CD4-positive, alpha-beta T cell treated with Interleukin-12 subunit alpha and Interleukin-12 subunit beta, for 1 hour (primary cell): ENCODE measurements at regions not wholly inside any gene's neighbourhood (a gene's known extent, or its start where the extent isn't known, plus 50 kb on each side); places are given as distances from the start of the nearest gene placed in this dataset.
"Not testable (repeated sequence)": the region's sequence is repeated elsewhere in the genome, so short reads cannot be mapped to it uniquely, and the experiment has no call there.

Experiments used
- DNase-seq: peaks from one replicate; pipeline ENCODE4 v3.0.0-alpha.2; 2020

DNA sequence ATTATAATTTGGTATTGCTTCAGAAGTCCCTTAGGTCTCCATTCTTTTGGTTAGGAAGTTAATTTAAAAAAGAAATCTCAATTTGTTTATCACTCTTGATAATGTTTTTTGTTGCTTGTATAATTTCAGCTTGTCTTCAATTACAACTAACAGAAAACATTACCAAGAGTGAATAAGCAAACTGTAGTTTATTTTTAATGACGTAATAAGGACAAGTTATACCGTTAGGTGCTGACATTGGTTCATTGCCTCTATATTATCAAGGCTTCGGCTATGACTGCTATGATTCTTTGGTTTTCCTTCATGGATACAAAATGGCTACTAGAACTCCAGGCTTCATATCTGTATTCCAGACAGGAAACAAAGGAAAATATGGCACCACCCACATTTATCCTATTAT, 220.6 kb downstream of the PTGER3 start:
- no peak for DNase-seq

DNA sequence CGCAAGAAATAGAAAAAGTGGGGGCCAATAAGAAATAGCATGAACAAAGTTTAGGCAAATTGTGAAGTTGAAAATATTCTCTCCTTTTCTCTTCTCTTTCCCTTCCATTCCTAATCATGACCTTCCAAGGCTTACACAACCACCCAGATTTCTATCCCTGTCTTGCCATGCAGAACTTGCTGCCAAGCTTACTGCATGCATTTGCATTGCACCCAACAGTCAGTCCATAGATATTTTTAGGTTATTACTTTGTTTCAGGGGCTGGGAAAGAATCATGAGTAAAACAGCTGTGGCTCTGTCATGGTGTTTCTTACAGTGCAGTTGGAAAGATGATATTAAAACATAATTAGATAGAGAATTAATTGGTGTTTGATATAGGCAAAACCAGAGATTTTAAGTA, 219.4 kb downstream of the PTGER3 start:
- no peak for DNase-seq

DNA sequence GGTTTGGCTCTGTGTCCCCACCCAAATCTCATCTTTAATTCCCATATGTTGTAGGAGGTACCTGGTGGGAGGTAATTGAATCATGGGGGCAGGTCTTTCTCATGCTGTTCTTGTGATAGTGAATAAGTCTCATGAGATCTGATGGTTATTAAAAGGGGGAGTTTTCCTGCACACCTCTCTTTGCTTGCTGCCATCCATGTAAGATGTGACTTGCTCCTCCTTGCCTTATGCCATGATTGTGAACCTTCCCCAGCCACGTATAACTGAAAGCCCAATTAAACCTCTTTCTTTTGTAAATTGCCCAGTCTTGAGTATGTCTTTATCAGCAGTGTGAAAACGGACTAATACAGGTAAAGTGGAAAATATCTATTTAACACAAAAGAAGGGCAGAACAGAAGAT, 213.3 kb downstream of the PTGER3 start:
- DNase-seq: not testable (repeated sequence)

DNA sequence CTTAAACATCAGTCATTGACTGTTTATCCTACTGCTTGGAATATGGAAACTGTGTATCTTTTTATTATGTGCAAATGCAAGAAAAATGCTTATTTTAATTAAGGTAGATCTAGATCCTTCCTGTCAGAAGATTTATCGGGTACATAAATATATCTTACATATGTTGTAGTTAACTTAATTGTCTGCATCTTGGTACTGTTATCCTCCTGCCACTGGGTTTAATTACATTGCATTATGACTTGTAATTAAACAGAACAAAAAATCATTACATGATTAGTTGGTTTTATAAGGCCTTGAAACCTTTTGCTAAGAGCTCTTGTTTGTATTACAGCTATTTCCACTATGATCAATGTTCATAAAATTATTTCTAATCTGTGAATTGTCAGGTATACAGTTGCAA, 211.2 kb downstream of the PTGER3 start:
- DNase-seq: no peak

DNA sequence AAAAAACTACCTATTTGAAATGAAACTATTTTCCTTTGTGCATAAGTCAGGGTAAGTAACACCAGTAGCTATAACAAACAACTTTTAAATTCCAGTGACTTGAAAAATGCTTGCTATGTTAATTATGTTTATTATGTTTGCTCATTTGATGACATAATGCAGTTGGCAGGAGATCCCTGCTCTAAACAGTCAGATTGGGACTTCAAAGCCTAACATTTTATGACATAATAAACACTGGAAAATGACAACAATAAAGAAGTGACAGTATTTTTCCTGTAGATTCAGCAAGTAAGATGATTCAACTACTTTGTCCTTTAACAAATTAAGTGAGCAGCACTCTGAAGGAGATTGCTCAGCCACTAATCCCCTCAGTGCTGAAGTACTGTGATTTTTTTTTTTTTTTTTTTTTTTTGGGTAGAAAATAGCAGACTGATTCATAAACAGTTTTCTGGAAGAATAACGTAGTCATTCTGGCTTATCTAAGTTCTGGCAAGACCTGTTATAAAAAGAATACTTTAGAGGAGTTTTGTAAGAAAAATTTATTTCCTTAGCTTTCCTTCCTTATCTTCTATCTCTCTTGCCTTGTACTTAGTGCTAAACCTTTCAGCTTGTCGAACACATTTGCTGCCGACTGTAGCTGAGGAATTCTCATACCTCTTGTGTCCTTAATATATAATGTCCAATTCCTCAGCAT, 207.2 kb downstream of the PTGER3 start:
- DNase-seq: no peak

DNA sequence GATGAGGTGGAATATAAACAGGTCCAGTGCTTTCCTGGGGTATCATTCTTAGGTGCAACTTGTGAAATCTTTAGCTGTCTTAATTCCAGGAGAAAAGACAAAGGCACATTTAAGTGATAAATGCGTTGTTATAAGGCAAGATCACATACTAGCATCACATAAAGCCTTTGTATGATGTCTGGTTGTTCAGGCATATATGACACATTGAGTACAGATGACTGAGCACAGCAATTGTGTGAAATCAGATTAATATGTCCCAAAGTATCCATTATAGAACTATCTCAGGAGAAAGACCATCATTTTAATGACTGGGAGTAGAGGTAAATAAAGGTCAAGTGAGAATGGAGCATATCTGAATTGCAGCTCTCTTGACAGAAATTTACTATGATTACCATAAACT, 205.1 kb downstream of the PTGER3 start:
- no peak for DNase-seq

DNA sequence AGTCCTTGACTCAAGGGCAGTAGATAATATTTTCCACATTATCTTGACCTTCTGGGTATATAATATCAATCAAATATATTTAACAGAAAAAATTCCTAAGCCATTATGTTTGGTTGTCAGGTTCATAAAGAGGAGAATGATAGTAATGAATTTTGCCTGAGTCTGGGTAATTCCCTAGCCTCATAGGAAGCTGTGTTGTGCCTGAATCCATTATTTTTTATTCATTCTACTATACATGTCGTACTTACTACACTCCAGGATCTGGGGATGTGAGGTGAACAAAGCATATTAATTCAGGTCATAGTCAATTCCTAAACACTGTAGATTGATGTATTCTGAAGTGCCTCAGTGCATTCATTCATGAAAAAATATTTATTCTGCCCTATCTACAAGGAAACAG, 204.2 kb downstream of the PTGER3 start:
- no peak for DNase-seq

DNA sequence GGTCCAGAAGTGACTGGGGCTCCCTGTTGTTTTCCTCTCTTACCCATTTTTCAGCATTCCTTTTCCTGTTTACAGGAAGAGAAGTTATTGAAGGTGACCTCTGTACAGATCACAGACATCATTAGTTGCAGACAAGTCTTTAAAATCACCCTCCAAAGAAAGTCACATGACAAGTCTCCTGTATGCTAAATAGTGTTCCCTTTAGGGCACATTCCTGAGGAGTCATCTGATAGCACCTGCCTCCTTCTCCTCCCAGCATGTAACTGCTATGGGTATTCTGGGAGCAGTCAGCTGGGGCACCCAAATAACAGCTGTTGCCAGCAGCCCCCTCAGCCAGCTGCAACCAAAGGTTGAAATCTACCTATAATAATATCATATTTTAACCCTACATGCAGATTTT, 200.6 kb downstream of the PTGER3 start:
- DNase-seq: no peak

DNA sequence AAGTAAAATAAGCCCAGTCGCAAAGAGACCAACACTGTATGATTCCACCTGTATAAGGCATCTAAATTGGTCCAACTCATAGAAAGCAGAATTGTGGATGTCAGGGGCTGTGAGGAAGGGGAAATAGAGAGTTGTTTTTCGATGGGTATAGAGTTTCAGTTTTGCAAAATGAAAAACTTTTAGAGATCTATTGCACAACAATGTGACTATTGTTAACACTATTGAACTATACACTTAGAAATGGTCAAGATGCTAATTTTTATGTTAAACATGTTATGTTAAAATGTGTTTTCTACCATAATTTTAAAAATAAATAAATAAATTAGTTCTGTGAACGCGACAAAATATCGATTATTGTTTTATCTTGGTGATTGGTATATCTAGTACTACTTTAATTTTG, 192.4 kb downstream of the PTGER3 start:
- DNase-seq: no peak

DNA sequence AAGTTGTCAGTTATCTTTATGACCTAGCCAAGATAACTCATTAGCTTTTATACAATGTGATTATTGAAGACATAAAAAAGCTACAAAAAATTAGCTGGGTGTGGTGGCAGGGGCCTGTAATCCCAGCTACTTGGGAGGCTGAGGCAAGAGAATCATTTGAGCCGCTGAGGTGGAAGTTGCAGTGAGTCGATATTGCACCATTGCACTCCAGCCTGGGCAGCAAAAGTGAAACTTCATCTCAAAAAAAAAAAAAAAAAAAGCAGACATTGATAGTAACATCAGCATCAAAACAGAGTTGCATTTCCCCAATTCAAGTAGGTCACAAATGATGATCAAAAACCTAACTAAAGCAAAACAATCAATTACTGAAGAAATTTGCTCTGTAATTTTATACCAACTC, 191.4 kb downstream of the PTGER3 start:
- no peak for DNase-seq

DNA sequence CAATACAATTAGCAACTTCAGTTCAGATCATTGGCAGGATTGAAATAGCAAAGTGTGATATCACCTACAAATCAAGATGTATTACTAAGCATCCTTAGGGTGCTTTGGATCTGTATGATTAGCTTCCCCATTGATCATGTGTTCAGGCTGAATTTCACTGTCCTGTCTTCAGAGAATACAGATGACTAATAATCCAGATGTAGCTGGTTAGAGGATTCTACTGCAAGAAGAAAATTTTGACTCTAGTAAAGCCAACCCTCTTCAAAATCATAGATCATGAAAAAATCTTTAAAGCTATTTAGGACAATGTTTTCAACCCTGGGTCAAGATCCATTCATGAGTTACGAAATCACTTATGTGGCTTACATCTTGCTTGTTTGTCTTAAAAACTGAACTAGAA, 184.4 kb downstream of the PTGER3 start:
- DNase-seq: no peak

DNA sequence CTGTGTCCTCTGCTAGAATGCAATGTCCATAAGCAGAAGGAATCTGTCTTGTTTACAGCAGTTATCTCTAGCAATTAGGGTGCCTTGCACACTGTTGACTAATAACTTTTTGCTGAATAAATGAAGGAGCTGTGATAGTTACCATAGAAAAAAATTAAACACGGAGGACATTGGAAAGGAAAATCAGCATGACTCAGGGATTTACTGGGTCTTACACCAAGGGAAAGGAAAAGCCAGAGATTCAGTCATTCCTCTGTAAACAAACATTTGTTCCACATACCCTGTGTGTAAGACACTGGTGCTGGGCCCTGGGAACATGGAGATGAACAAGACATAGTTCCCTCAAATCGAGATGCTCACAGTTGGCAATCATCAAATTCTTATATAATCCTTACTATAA, 183.3 kb downstream of the PTGER3 start:
- no peak for DNase-seq

DNA sequence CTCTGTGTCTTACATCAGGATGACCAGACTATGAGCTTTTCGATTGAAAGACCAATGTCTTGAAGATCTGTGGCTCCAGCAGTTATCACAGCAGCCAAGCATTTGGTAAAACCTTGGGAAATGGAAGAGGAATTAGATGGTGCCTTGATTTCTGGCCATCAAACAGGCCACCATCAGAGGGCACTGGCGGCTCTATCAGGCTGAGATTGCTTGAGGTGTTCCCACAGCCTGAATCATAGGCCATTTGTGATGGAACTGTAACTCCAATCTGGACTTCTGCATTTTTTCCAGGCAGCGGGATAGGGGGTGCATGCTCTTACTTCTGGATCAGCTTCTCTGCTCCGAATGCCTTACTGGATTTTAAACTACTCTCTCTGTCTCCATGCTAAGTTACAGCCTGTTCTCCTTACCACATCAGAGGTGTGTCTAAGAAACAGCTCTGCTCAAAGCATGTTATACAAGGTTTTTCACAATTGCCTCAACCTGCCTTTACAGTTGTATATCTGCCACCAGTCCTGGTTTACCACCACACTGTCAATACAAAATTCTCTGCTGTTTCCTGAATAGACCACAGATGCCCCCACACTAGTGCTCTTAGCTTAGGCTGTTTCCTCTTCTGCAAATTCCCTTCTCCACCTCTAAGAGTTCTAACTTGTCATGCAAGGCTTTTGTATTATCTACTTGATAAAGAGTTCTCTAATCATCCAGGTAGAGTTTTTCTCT, 180.9 kb downstream of the PTGER3 start:
- no peak for DNase-seq

DNA sequence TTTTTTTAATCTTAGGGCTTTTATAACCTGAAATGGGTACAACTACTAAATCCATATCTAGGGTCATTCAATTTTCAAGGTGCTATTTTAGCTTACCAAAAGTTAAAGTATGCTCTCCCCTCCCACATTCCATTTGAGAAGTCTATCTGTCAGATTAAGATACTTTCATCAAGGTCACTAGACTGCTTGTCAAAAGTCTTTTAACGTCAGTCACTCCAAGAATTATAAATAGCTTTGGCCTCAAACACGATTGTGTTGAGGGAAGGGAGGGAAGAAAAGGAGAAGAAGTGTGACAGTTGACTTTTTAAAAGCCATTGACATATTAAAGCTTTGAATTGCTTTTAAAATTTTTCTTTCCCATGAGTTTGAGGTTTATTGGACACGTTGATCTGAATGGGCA, 175.8 kb downstream of the PTGER3 start:
- DNase-seq: no peak

DNA sequence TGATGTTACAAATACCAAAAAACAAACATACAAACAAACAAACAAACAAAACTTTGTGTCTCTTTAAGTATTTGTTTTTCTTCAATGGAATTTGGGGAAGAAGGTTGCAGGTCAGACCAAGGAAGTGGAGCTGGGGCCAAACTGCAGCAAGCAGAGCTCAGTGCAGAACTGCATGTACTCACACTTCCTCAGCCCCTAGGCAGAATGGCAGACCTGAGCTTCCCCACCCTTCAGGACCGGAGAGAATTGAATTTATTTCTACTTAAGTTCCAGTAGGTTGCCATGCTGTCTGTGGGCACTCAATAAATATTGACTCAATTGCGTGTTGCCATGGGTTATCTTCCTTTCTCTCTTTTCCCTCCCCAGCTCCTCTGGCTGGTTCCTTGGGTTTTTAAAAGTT, 173.6 kb downstream of the PTGER3 start:
- no peak for DNase-seq

DNA sequence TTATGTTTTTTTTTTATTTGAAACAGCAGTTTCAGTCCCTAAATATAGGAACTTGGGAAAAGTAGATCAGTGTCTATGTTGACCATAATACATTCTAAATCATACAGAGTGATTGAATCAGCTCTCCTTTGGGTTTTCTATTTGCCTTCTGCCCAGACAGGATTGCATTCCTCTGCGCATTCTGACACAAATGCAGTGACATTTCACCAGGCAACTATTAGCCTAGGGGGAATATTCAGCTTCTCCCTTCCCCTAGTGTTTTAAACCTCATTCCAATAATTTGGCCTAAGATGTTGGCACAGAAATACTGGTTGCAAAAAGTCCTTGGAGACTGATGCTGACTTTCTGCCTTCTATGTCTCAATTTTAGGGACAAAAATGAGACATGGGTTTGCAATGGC, 172.8 kb downstream of the PTGER3 start:
- DNase-seq: no peak

DNA sequence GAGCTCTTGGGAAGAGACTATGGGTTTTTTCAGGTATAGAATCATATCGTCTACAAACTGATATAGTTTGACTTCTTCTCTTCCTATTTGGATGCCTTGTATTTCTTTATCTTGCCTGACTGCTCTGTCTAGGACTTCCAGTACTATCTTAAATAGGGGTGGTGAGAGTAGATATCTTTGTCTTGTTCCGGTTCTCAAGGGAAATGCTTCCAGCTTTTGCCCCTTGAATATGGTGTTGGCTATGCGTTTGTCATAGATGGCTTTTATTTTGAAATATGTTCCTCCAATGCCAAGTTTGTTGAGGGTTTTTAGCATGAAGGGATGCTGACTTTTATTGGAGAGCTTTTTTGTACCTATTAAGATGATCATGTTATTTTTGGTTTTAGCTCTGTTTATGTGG, 170.3 kb downstream of the PTGER3 start:
- no peak for DNase-seq

DNA sequence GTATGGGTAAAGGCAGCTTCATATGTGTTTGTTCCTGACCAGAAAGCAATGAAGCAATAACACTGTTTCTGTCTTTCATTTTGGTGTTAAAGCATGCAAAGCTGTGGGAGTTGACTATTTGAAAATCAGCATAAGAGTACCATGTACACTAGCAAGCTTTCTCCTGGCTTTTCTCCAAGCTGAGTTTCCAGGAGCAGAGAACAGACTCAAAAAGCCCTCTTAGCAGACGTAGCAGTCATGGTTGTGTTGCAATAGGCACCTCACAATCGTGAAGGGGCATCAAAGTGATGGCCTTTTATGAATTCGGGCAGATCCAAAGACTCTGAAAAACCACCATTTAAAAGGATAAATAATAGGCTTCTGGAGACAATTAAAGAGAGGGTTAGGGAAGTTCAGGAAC, 159.7 kb downstream of the PTGER3 start:
- no peak for DNase-seq

DNA sequence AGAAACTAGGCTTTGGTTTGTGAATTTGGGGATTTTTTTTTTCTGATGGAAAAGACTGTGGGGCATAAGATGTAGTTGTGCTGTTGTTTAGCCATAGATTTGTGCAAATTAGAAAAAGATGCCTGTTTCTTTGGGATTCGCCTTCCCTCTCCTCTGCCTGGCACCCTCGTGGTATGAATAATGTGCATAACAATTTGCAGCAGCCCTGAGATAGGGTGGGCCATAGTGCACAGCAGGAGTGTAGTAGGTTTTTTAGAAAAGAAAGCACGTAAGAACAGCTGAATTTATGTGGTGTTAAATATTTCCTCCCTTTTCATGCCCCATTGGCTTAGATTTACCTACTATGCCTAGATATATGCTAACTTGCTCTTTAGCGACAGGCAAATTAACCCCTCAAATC, 158.9 kb downstream of the PTGER3 start:
- no peak for DNase-seq

DNA sequence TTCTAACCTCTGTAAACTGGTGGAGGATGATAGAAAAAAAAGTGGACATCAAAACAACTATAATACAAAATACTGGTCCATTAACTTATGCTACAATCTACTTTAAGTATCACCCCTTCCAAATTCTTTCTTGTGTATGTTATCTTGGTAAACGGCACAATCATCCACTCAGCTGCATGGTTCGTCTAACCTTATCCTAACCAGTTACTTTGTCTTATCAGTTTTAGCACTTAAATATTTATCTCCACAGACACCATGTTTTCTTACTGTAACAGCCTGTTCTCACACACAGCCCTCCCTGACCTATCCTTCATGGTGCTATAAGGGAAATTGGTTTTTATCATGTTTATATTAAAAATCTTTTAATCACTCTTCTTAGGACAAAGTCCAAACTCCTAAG, 157.2 kb downstream of the PTGER3 start:
- no peak for DNase-seq

DNA sequence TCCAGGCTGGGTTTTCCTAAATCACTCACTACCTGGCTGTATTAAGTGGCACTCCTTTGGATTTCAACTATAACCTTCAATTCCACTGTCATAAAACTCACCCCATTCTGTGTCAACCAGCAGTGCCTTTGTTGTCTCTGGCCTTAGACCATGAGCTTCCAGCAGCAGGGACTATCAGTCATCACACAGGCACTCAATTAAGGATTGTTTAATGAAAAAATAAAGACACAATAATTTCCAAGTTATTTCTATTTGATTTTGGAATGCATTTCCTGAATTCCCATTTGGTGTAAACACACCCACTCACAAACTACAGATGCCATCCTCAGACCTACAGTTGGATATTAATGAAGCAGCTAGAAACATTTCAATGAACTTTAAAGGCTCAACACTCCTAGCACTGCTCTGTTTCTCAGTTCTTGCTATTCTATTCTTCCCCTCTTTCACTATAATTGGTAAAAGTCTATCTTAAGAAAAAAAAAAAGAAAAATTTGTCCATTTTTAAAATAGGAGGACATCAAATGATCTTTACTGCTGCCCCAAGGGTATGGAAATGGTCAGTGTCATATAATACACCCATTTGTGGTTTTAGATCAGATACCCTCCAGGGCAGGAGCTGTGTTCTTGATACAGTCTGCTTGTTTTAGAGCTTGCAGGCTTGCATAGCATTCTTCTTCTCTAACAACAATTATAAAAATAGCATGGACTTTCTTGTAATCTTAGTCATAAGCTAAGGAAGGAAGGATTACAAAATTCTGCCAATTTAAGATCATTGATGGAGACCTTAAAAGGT, 156.4 kb downstream of the PTGER3 start:
- no peak for DNase-seq

DNA sequence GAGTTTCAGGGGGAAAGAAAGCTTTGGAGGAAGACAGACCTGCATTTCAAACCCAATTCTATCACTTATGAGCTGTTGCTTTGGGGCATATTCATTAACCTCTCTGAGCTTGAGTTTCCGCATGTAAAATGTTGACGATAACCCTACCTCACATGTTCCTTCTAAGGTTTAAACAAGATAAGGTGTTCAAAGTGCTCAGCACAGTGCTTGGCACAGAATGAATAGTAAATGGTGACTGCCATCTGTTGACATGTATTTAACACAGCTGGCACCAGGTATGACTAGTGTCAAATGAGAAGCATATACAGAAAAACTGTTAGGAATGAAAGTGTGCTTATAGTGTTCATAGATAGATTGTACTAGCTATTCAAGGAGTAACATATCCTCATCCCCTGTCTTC, 155.5 kb downstream of the PTGER3 start:
- no peak for DNase-seq

DNA sequence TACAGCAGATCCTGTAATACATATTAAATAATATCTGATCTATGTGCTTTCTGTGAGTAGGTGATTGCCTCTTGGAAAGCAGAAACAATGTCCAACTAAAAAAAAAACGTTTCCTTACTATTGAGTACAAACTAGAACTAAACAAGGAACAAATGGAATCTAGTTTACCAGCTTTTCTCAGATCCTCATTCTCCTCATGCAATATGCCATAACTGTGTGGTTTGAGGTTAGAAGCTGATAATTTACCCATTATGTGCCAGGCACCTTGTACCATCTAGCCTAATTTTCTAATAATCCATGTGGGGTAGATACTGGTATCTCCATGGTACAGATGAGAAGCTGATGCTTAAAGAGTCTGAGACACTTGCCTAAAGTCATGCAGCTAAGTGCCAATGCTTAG, 154.7 kb downstream of the PTGER3 start:
- no peak for DNase-seq

DNA sequence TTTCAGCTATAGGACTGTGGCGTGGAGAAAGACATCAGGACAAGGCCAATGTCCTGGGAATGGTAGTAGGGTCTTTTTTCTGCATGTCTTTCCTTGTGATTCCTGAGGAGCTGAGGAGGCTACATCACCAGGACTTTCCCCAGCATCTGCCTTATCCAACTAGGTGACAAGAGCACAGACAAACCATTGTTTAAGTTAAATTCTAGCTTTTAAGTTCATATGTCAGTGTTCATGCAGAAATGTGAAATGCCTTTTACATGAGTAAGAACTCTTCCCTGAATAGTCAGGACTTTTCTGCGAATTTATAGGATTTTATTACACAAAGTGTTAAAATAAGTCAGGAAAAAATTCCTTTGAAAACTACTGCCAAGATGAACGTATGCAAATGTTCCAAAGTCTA, 154.2 kb downstream of the PTGER3 start:
- DNase-seq: no peak
